GM18870 (cell line): ENCODE measurements at regions not wholly inside any gene's neighbourhood (a gene's known extent, or its start where the extent isn't known, plus 50 kb on each side); places are given as distances from the start of the nearest gene placed in this dataset.
A peak's percentile ranks its signal among the peaks of the same experiment; 100 is the strongest.
"Not testable (repeated sequence)": the region's sequence is repeated elsewhere in the genome, so short reads cannot be mapped to it uniquely, and the experiment has no call there.

Experiments
- ATAC-seq: cut with Tn5 transposase; IDR thresholded peaks from one replicate; pipeline ENCODE4 v1.9.1; 2021; ENCODE audit warnings: moderate library complexity; ENCODE audit not compliant: unreplicated experiment

DNA sequence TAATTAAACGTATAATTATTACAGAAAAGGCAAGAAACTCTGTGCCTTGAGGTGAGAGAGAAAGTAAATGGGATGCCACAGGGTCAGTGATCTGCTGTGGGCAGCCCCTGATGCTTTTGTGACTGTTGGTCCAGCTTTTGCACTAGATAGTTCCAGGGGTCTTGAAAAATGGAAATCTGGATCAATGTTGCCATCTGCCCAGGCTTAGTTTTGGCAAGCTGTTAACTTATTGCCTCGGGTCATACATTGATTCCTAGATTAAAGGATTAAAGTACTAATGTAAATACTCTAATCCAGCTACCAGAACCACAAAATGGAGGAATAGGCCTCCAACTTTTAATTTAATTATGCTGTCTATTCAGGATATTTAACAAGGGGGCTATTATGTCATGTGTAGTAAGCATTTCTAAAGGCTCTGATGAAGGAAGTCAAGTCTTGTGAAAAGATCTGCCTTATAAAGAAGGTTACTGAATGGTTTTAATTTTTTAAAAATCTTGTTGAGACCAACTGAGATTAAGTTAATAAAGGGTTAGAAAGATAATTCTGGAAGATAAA, 376.0 kb upstream of the HS3ST5 start:
- no peak for ATAC-seq

DNA sequence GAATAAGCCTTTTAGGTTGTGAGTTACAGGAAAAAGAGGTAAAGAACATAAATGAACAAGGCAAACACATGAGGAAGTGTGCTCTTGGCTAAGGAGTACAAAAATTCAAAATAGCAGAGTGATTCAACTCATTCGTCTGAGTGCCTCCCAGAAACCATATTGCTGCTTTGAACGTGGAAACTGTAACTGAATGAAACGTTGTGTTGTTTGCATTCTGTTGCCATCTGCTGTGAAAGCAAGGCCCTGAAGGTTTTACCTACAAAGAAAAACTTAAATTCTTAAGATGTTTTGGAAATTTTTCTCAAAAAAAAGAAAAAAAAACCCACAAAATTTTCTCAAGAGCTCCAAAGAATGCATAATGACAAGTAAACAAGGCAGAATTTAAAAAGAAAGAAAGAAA, 375.4 kb upstream of the HS3ST5 start:
- ATAC-seq, result no peak

DNA sequence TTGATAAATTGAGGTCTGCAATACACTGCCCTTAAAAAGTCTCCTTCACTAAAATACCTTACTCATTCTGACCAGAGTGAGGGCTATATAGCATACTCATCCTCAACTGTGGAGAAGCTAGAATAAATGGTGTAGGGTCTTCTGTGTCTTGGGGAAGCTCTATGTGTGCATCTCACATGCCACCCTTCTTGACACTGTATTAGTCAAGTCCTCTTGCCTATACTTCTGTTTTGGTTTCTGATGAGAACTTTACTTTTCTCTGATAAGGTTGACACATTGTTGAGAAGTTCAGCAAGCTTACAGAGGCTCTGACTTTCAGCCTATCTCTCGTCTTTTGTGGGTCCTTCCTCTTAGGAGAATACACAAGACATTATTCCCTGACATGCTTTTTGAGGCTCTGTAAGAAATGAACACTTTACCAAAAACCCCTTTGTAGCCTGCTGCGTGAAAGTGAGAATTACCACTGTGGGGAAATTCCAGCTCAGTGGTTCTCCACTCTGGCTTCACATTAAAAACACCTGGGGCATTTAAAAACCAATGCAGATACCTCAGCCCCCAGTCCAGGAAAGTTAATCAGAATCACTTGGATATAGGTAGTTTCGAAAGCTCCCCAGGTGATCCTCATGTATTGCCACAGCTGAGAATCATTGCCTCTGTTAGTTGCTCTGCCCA, 372.1 kb upstream of the HS3ST5 start:
- ATAC-seq, result peak; percentile 63

GRCh38 chr6:114713690-114714089, 370.9 kb upstream of the HS3ST5 start:
- ATAC-seq, result peak; percentile 37

DNA sequence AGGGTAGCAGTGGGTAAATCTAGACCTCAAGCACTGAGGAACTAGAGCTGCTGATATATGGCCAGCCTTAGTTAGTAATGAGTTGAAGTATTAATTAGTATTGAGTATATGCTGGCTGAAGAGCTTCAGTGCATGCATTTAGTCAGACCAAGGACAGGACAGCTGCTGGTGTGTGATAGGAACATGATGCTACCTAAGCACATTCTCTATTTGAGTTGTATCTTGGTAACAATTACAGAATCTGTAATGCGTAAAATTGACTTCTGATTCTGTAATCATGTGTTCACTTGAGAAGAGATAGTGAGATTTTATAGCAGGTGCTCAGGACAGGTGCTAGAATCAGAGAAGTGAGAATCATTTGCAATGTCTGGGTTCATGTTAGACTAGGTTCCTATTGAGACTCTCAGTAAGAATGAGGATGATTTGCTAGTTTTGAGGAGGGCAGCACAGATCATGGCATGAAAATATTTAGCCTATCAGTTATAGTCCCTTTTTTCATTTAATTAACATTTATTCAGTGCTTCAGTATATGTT, 369.4 kb upstream of the HS3ST5 start:
- peak; percentile 34 for ATAC-seq

DNA sequence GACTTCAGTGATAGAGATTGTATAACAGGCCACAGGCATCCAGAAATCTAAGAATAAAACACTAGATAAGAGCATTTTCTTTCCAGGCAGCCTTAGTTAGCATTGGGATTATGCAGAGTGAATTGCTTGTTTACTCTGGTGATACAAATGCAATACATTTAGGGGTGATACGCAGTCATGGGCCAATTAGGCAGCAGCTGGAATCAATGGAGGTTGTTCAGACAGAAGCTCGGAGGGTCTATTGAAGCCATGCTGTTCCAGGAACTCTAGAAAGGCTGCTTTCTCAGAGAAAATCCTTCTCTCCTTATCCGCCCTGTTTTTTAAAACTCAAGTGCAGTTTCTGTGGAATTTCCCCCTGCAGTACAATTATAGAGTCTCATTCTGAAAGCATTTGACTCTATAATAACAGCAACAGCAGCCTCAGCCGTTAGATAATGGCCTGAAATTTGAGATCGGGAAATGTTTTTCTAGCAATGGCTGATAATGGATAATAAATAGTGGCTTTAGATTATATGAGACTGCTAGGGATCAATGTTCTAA, 364.3 kb upstream of the HS3ST5 start:
- ATAC-seq, result no peak

GRCh38 chr6:114690625-114691024, 347.8 kb upstream of the HS3ST5 start:
- ATAC-seq, result no peak

DNA sequence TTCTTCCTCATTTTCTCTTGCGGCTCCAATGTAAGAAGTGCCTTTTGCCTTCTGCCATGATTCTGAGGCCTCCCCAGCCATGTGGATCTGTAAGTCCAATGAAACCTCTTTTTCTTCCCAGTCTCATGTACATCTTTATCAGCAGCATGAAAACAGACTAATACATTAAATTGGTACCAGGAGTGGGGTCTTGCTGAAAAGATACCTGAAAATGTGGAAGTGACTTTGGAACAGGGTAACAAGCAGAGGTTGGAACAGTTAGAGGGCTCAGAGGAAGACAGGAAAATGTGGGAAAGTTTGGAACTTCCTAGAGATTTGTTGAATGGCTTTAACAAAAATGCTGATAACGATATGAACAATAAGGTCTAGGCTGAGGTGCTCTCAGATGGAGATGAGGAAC, 316.7 kb upstream of the HS3ST5 start:
- no peak for ATAC-seq

DNA sequence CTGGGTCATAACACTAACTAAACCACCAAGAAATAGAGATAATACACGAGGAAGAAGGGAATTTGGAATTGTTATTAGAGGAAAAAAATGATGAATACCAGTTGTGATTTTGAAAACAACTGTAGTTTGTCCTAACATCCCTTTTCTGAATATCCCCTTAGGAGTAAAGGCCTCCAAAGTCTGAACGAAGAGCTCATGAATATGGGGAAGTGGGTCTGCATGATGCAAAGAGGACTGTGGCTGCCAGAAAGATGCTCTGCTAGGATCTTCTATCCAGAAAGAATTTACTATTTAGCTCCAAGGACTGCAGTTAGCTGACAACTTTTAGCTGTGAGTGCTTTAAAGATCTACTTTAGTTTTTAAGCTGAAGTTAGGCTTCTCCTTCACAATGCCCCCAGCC, 308.8 kb upstream of the HS3ST5 start:
- no peak for ATAC-seq

DNA sequence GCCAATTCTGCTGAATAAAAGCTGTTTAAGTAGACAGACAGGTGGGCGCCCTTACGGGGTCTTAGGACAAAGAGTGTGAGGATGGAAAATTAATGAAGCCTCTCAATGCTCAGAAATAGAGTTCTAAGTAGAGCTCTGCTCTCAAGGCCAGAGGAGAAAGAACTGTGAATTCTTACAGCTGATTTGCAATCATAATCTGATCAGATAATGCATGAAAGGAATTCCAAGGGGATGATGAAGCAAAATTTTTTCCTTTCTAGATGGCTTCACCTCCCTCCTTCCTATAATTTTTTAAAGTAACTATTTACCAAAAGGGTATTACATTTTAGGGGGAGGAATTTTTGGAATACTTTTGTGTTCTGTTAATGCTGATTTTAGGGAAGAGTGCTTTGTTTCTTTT, 308.1 kb upstream of the HS3ST5 start:
- no peak for ATAC-seq

DNA sequence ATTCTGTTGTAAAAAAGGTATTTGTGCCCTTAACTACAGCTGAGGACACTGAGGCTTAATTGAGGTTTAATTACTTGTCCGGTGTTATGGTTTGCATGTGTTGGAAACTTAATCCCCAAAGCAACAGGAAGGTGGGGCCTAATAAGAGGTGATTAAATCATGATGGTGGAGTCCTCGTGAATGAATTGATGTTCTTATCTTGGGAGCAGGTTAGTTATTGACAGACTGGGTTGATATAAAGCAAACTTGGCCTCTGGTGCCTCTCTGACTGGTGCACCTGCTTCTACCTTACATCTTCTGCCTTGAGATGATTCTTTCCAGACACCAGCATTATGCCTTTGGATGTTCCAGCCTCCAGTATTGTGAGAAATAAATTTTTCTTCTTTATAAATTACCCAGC, 306.5 kb upstream of the HS3ST5 start:
- no peak for ATAC-seq

DNA sequence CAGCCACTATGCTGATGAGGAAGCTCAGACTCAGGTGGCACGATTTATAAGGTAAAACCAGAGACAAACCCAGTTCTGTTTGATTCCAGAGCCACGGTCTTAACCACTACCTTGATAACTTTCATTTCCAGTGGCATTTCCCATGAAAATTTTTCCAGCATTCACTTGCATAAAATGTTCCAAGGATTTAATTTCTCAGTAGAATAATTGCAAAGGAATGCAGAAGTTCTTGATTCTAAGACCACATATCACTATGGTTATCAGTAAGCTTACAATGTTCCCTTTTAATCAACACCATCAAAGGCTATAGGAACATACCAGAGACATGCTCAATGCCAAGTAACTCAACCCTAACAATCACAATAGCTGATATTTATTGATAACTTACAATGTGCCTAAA, 306.0 kb upstream of the HS3ST5 start:
- ATAC-seq, result no peak

- no peak for ATAC-seq
These were observed 295.5 kb upstream of the HS3ST5 start for GRCh38 chr6:114638341-114638740.

DNA sequence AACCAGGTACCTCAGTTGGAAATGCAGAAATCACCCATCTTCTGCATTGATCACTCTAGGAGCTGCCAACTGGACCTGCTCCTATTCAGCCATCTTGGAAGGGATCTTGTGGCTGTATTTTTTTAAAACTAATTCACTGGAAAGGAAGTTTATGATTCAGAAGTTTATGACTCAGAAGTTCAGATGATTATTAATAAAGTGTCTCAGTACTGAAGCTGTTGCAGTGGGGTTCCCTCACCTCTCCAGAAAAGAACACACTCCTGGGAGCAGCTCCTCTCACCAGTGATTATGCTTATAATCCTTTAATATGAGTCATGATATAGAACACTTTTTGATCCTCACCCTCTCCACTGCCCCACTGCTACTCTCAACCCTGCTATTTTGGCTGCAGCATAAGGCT, 291.2 kb upstream of the HS3ST5 start:
- no peak for ATAC-seq

DNA sequence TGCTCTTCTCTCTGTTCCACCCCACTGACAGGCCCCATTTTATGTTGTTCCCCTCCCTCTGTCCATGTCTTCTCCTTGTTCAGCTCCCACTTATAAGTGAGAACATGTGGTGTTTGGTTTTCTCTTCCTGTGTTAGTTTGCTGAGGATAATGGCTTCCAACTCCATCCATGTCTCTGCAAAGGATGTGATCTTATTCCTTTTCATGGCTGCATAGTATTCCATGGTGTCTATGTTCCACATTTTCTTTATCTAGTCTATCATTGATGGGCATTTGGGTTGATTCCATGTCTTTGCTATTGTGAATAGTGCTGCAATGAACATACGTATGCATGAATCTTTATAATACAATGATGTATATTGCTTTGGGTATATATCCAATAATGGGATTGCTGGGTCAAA, 283.4 kb upstream of the HS3ST5 start:
- not testable (repeated sequence) for ATAC-seq

- ATAC-seq, result no peak
These were observed 276.9 kb upstream of the HS3ST5 start for GRCh38 chr6:114619621-114620200.

DNA sequence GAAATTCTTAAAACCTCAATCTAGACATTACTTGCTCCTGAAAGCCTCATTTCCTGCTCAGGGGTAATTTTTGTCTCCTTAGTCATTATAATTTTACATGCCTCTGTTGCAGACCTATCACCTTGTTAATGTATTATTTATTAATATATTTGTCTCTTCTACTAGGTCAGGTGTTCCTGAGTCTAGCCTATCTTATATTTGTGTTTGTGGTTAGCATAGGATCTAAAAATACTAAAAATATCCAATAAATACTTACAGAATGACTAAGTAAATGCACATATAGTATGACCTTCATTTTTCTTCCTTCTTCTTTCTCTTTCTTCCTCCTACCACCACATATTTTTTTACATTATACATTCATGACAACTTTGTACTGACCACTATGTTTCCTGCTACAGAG, 268.9 kb upstream of the HS3ST5 start:
- peak; percentile 50 for ATAC-seq

DNA sequence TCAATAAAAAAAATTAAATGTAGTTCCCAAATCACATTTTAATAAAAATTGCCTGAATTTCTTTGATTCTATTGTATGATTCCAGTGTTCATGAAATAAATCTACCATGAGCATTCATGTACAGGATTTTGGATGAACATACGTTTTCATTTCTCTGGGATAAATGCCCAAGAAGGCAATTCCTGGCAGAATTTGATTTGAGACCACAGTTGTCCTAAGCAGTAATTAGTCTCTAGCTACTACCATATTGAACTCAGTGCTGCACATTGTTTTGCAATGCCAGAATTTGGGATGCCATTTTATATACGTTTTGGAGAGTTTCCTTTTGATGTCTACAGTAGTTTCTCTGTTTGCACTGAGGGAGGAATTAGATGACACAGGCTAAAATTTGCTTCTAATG, 265.3 kb upstream of the HS3ST5 start:
- no peak for ATAC-seq

DNA sequence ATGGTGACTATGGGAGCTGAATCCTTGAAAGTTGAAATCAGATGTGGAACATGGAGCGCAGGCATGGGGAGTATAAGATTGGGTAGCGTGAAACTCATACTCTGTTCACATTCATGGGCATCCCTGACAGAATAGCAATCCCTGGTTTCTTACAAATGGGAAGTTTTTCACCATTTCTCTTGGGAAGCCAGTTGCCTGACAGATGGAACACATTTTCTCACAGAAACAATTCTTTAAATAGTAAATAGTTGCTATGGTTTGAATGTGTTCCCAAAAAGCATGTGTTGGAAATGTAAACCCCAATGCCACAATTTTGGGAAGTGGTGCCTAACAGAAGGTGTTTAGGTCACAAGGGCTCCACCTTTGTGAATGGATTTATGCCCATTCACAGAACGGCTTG, 262.8 kb upstream of the HS3ST5 start:
- no peak for ATAC-seq

DNA sequence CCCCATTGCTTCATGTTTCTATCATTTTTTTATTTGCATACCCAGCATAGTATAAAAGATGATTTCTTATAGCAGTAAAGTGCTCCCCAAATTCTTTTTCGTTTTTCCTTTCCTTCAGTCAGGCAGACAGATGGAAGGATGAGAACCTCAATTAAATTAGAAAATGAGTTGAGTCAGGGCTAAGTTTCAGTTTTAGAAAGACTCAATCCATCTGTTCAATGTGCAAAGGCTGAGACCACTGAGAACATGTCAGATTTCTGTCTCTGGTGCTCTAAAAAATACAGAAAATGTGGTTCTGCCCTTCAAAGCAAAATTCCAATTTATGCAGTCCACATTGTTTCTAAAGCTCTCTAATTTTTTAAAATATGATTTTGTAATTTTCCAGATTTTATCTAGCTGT, 257.6 kb upstream of the HS3ST5 start:
- no peak for ATAC-seq

DNA sequence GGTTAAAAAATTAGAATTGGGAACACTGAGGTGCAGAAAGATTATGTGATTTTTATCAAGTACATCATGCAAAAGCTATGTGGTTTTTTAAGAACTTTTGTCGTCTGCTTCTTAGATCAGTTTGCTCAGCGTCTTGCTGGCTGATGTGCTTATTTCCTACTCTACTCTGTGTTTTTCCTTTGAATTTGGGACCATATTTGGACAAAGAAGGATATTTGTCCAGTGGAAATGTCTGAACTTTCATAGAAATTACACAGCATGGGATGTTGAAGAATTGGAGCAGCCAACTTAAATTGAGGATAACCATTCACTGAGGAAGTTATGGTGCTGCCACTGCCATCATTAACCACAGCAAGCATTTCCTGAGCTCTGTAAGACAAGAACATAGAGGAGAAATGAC, 252.8 kb upstream of the HS3ST5 start:
- ATAC-seq, result no peak

- ATAC-seq, result no peak
These were observed 252.4 kb upstream of the HS3ST5 start for GRCh38 chr6:114595186-114595585.
